ENCODE measurements at regions not wholly inside any gene's neighbourhood (a gene's known extent, or its start where the extent isn't known, plus 50 kb on each side); places are given as distances from the start of the nearest gene placed in this dataset.

- Histone ChIP-seq H2BK15ac (ENCODE audit: low read length) (no peak overlapping the region), H2BK120ac (ENCODE audit: low read depth, low read length) (no peak overlapping the region), H3K4me1 (ENCODE audit: control insufficient read depth in 2 of 2, insufficient read depth in 1 of 2, low read depth in 1 of 2, low read length in 2 of 2) (peaks cover 0 to 1% of the 10 kb centered on the region in 2 donors), H3K27ac (replicated peaks; ENCODE audit: low read length) (no peak overlapping the region), H2AFZ (ENCODE audit: low read length) (no peak overlapping the region), H3K4me3 (ENCODE audit: low read length in 2 of 2) (no peak overlapping the region), H2BK5ac (ENCODE audit: low read length) (no peak overlapping the region), H4K91ac (ENCODE audit: low read depth, low read length, poor library complexity) (no peak overlapping the region), H3K9ac (ENCODE audit: low read depth, low read length, poor library complexity) (no peak overlapping the region), H3K18ac (ENCODE audit: low read length) (no peak overlapping the region), H3K23ac (ENCODE audit: low read depth, low read length, poor library complexity) (no peak overlapping the region), H3K14ac (ENCODE audit: low read length) (no peak overlapping the region), H3K4me2 (ENCODE audit: insufficient read depth, low read length, poor library complexity, severe bottlenecking) (no peak overlapping the region), H2BK12ac (ENCODE audit: low read length) (no peak overlapping the region), H3K4ac (ENCODE audit: low read length) (no peak overlapping the region), H3K79me1 (ENCODE audit: low read depth, low read length) (no peaks in the 10 kb centered on the region), H3K36me3 (replicated peaks in 1 of 2; ENCODE audit: control insufficient read depth in 2 of 2, insufficient read depth in 2 of 2, low read length in 2 of 2) (no peaks in the 10 kb centered on the region), H3K27me3 (ENCODE audit: control insufficient read depth in 3 of 3, insufficient read depth in 3 of 3, low read depth in 1 of 3, low read length in 3 of 3) (no peaks in the 10 kb centered on the region), H2AK5ac (ENCODE audit: low read depth, low read length) (no peak overlapping the region), H3K9me3 (replicated peaks in 1 of 2; ENCODE audit: control insufficient read depth in 2 of 2, insufficient read depth in 1 of 2, low read depth in 1 of 2, low read length in 2 of 2) (no peaks in the 10 kb centered on the region), H4K8ac (ENCODE audit: low read depth, low read length) (no peak overlapping the region)
- no peak for DNase-seq (ENCODE audit: low spot score)
- no CpG with 5 or more reads among the region's 2 CpGs for whole genome bisulfite sequencing, 2 donors (ENCODE audit: extremely low coverage in 2 of 2, insufficient read length in 2 of 2, insufficient replicate concordance in 1 of 2)
These were observed 235.8 kb downstream of the RAP2B start for GRCh38 chr3:153397794-153398193.

- H3K9me3 ChIP-seq (replicated peaks in 1 of 2; ENCODE audit: control insufficient read depth in 2 of 2, insufficient read depth in 1 of 2, low read depth in 1 of 2, low read length in 2 of 2): no peaks in the 10 kb centered on the region
- H3K23ac ChIP-seq (ENCODE audit: low read depth, low read length, poor library complexity): no peak overlapping the region
- peaks cover 0 to 1% of the 10 kb centered on the region in 2 donors for H3K4me1 ChIP-seq (ENCODE audit: control insufficient read depth in 2 of 2, insufficient read depth in 1 of 2, low read depth in 1 of 2, low read length in 2 of 2)
- H3K27ac ChIP-seq (replicated peaks; ENCODE audit: low read length): no peak overlapping the region
- no peak overlapping the region for H3K18ac ChIP-seq (ENCODE audit: low read length)
- DNase-seq (ENCODE audit: low spot score): no peak
- no peaks in the 10 kb centered on the region for H3K36me3 ChIP-seq (replicated peaks in 1 of 2; ENCODE audit: control insufficient read depth in 2 of 2, insufficient read depth in 2 of 2, low read length in 2 of 2)
- H2BK15ac ChIP-seq (ENCODE audit: low read length): no peak overlapping the region
- no peak overlapping the region for H2BK120ac ChIP-seq (ENCODE audit: low read depth, low read length)
- no peak overlapping the region for H3K4me2 ChIP-seq (ENCODE audit: insufficient read depth, low read length, poor library complexity, severe bottlenecking)
- no peak overlapping the region for H3K14ac ChIP-seq (ENCODE audit: low read length)
- no peak overlapping the region for H3K4me3 ChIP-seq (ENCODE audit: low read length in 2 of 2)
- no peak overlapping the region for H2BK5ac ChIP-seq (ENCODE audit: low read length)
- H2BK12ac ChIP-seq (ENCODE audit: low read length): no peak overlapping the region
- H4K8ac ChIP-seq (ENCODE audit: low read depth, low read length): no peak overlapping the region
- H3K27me3 ChIP-seq (ENCODE audit: control insufficient read depth in 3 of 3, insufficient read depth in 3 of 3, low read depth in 1 of 3, low read length in 3 of 3): no peaks in the 10 kb centered on the region
- no peak overlapping the region for H2AFZ ChIP-seq (ENCODE audit: low read length)
- no peaks in the 10 kb centered on the region for H3K79me1 ChIP-seq (ENCODE audit: low read depth, low read length)
- no peak overlapping the region for H3K4ac ChIP-seq (ENCODE audit: low read length)
- H4K91ac ChIP-seq (ENCODE audit: low read depth, low read length, poor library complexity): no peak overlapping the region
- no peak overlapping the region for H2AK5ac ChIP-seq (ENCODE audit: low read depth, low read length)
- no peak overlapping the region for H3K9ac ChIP-seq (ENCODE audit: low read depth, low read length, poor library complexity)
These were observed 237.6 kb downstream of the RAP2B start for GRCh38 chr3:153399636-153400035.

GRCh38 chr3:153400641-153401040, 238.6 kb downstream of the RAP2B start:
- no peak overlapping the region for H4K91ac ChIP-seq (ENCODE audit: low read depth, low read length, poor library complexity)

GRCh38 chr3:153404157-153404556, 242.1 kb downstream of the RAP2B start:
- no peak overlapping the region for H3K4ac ChIP-seq (ENCODE audit: low read length)
- no peak overlapping the region for H3K4me2 ChIP-seq (ENCODE audit: insufficient read depth, low read length, poor library complexity, severe bottlenecking)
- H3K4me1 ChIP-seq (ENCODE audit: control insufficient read depth in 2 of 2, insufficient read depth in 1 of 2, low read depth in 1 of 2, low read length in 2 of 2): no peaks in the 10 kb centered on the region
- no peaks in the 10 kb centered on the region for H3K9me3 ChIP-seq (replicated peaks in 1 of 2; ENCODE audit: control insufficient read depth in 2 of 2, insufficient read depth in 1 of 2, low read depth in 1 of 2, low read length in 2 of 2)
- no peak overlapping the region for H4K8ac ChIP-seq (ENCODE audit: low read depth, low read length)
- no peak overlapping the region for H3K23ac ChIP-seq (ENCODE audit: low read depth, low read length, poor library complexity)
- H2AK5ac ChIP-seq (ENCODE audit: low read depth, low read length): no peak overlapping the region
- H3K14ac ChIP-seq (ENCODE audit: low read length): no peak overlapping the region
- no peak overlapping the region for H3K9ac ChIP-seq (ENCODE audit: low read depth, low read length, poor library complexity)
- no peaks in the 10 kb centered on the region for H3K27me3 ChIP-seq (ENCODE audit: control insufficient read depth in 3 of 3, insufficient read depth in 3 of 3, low read depth in 1 of 3, low read length in 3 of 3)
- no peaks in the 10 kb centered on the region for H3K79me1 ChIP-seq (ENCODE audit: low read depth, low read length)
- H2BK120ac ChIP-seq (ENCODE audit: low read depth, low read length): no peak overlapping the region
- H3K18ac ChIP-seq (ENCODE audit: low read length): no peak overlapping the region
- no peak overlapping the region for H2BK12ac ChIP-seq (ENCODE audit: low read length)
- no peak overlapping the region for H2AFZ ChIP-seq (ENCODE audit: low read length)
- no peak overlapping the region for H2BK5ac ChIP-seq (ENCODE audit: low read length)
- H2BK15ac ChIP-seq (ENCODE audit: low read length): no peak overlapping the region
- H3K27ac ChIP-seq (replicated peaks; ENCODE audit: low read length): no peak overlapping the region
- no peak overlapping the region for H3K4me3 ChIP-seq (ENCODE audit: low read length in 2 of 2)
- DNase-seq (ENCODE audit: low spot score): no peak
- no peak overlapping the region for H4K91ac ChIP-seq (ENCODE audit: low read depth, low read length, poor library complexity)
- no CpG with 5 or more reads among the region's 2 CpGs for WGBS, 2 donors (ENCODE audit: extremely low coverage in 2 of 2, insufficient read length in 2 of 2, insufficient replicate concordance in 1 of 2)
- H3K36me3 ChIP-seq (replicated peaks in 1 of 2; ENCODE audit: control insufficient read depth in 2 of 2, insufficient read depth in 2 of 2, low read length in 2 of 2): no peaks in the 10 kb centered on the region

More at GRCh38 chr3:153400641-153401040, 238.6 kb downstream of the RAP2B start:
- H2BK5ac ChIP-seq (ENCODE audit: low read length): no peak overlapping the region
- no peaks in the 10 kb centered on the region for H3K9me3 ChIP-seq (replicated peaks in 1 of 2; ENCODE audit: control insufficient read depth in 2 of 2, insufficient read depth in 1 of 2, low read depth in 1 of 2, low read length in 2 of 2)
- no peak overlapping the region for H3K14ac ChIP-seq (ENCODE audit: low read length)
- H3K4ac ChIP-seq (ENCODE audit: low read length): no peak overlapping the region
- no peak overlapping the region for H3K4me2 ChIP-seq (ENCODE audit: insufficient read depth, low read length, poor library complexity, severe bottlenecking)
- H3K9ac ChIP-seq (ENCODE audit: low read depth, low read length, poor library complexity): no peak overlapping the region
- no peak overlapping the region for H2AK5ac ChIP-seq (ENCODE audit: low read depth, low read length)
- H3K18ac ChIP-seq (ENCODE audit: low read length): no peak overlapping the region
- no peak overlapping the region for H3K23ac ChIP-seq (ENCODE audit: low read depth, low read length, poor library complexity)
- H3K4me3 ChIP-seq (ENCODE audit: low read length in 2 of 2): no peak overlapping the region
- H3K27ac ChIP-seq (replicated peaks; ENCODE audit: low read length): no peak overlapping the region
- no peaks in the 10 kb centered on the region for H3K36me3 ChIP-seq (replicated peaks in 1 of 2; ENCODE audit: control insufficient read depth in 2 of 2, insufficient read depth in 2 of 2, low read length in 2 of 2)
- DNase-seq (ENCODE audit: low spot score): no peak
- no peak overlapping the region for H2BK15ac ChIP-seq (ENCODE audit: low read length)
- no peak overlapping the region for H4K8ac ChIP-seq (ENCODE audit: low read depth, low read length)
- no peak overlapping the region for H2AFZ ChIP-seq (ENCODE audit: low read length)
- H2BK12ac ChIP-seq (ENCODE audit: low read length): no peak overlapping the region
- no peaks in the 10 kb centered on the region for H3K79me1 ChIP-seq (ENCODE audit: low read depth, low read length)
- H2BK120ac ChIP-seq (ENCODE audit: low read depth, low read length): no peak overlapping the region
- H3K27me3 ChIP-seq (ENCODE audit: control insufficient read depth in 3 of 3, insufficient read depth in 3 of 3, low read depth in 1 of 3, low read length in 3 of 3): no peaks in the 10 kb centered on the region
- peaks cover 0 to 1% of the 10 kb centered on the region in 2 donors for H3K4me1 ChIP-seq (ENCODE audit: control insufficient read depth in 2 of 2, insufficient read depth in 1 of 2, low read depth in 1 of 2, low read length in 2 of 2)
